ENCODE measurements at regions not wholly inside any gene's neighbourhood (a gene's known extent, or its start where the extent isn't known, plus 50 kb on each side); places are given as distances from the start of the nearest gene placed in this dataset.

DNA sequence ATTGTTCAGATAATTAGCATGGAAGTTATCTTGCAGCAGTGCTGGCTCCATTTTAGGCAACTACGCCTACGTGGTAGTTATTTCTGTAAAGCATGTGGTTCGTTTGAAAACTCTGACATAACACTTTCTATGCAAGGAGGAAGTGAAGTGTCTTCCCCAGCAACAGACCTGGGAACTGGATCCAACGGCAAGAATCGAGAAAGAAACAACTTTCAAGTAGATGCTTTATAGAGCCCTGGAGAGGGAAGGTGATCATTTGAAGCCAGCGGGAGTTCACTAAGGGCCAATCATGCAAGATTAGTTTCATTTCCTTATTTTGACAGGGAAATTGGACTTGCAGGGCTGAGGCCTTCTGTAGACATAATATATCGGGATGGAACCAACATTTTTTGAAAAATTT lies 218.3 kb downstream of the ACKR3 start:
- H3K4me3 ChIP-seq = no peak overlapping the region
- H3K9me3 ChIP-seq (ENCODE audit: low read depth) = no peaks in the 10 kb centered on the region
- H3K27me3 ChIP-seq = no peaks in the 10 kb centered on the region
- no peak for DNase-seq (ENCODE audit: low read depth in 1 of 2, low spot score in 1 of 2)
- no peaks in the 10 kb centered on the region for H3K36me3 ChIP-seq
- H3K27ac ChIP-seq = no peak overlapping the region
- no peaks in the 10 kb centered on the region for H3K4me1 ChIP-seq (ENCODE audit: low read depth)
- TF ChIP-seq, protein P1, sequence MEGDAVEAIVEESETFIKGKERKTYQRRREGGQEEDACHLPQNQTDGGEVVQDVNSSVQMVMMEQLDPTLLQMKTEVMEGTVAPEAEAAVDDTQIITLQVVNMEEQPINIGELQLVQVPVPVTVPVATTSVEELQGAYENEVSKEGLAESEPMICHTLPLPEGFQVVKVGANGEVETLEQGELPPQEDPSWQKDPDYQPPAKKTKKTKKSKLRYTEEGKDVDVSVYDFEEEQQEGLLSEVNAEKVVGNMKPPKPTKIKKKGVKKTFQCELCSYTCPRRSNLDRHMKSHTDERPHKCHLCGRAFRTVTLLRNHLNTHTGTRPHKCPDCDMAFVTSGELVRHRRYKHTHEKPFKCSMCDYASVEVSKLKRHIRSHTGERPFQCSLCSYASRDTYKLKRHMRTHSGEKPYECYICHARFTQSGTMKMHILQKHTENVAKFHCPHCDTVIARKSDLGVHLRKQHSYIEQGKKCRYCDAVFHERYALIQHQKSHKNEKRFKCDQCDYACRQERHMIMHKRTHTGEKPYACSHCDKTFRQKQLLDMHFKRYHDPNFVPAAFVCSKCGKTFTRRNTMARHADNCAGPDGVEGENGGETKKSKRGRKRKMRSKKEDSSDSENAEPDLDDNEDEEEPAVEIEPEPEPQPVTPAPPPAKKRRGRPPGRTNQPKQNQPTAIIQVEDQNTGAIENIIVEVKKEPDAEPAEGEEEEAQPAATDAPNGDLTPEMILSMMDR (IDR thresholded peaks at IDR 0.05; ENCODE audit: low read depth, low read length) = no peak

DNA sequence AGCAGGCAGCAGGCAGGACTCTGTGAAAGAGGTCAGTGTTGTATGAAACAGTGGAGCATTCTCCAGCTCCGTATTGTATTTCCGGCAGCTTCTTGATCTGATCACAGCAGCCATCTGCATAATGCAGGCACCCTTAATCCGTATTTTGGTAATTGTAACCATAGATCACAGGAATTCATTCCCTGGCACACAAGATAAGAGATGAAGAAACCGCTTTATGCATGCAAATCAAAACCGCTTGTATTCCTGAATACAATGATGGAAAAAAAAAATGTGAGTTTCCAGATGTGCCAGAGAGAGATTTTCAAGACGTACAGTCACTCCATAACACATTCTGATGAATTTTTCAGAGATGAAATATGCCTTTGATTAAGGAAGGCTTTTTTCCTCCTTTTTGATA lies 221.3 kb downstream of the ACKR3 start:
- Histone ChIP-seq H3K27ac (no peak overlapping the region), H3K4me3 (no peak overlapping the region), H3K9me3 (ENCODE audit: low read depth) (no peaks in the 10 kb centered on the region), H3K27me3 (no peaks in the 10 kb centered on the region), H3K36me3 (no peaks in the 10 kb centered on the region), H3K4me1 (ENCODE audit: low read depth) (no peaks in the 10 kb centered on the region)
- TF ChIP-seq, protein P1 (IDR thresholded peaks at IDR 0.05; ENCODE audit: low read depth, low read length) = no peak
- DNase-seq (ENCODE audit: low read depth in 1 of 2, low spot score in 1 of 2) = no peak

DNA sequence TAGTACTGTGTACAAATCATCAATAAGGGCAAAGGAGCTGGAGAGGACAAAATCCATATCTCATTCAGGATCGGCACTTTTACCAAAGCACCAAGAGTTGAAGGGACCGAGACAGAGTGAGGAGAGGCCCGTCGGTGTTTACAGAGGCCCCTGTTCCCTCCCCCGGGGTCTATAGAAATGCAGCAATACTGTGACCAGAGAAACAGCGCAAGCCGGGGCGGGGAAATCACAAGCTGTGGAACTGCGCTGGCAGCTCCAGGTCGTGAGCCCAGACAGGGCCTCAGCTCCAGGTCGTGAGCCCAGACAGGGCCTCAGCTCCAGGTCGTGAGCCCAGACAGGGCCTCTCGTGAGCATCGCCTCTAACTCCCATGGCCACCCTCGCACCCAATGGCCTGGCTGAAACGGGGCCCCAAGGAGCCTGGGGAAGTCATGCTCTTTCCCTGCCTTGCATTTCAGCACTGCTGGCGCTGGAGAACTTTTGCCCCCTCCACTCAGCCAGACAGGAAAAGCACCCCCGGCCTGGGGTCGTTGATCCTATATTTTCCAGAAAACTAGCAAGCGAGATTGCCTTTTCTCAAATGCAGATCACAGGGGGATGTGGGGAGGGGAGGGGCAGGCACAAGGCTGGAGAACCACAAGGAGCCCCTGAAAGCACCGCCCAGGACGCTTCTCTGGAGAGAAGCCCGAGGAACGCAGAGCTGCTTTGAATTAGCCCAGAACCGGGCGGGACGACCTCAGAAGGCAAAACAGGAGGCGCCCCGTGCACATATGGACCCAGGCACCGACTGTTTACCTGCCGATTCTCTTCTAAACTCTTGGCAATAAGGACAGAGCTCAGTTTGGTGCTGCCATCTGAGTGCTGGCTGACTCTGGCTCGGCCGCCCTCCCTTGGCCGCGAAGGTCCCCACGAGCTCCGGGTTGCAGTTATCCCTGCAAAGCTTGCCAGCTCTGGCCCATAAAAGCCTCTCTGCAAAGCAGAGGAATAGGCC lies 223.7 kb downstream of the ACKR3 start:
- Histone ChIP-seq H3K4me3 (no peak overlapping the region), H3K9me3 (ENCODE audit: low read depth) (no peaks in the 10 kb centered on the region), H3K4me1 (ENCODE audit: low read depth) (no peaks in the 10 kb centered on the region), H3K27me3 (no peaks in the 10 kb centered on the region), H3K36me3 (no peaks in the 10 kb centered on the region), H3K27ac (no peak overlapping the region)
- TF ChIP-seq, protein P1 (IDR thresholded peaks at IDR 0.05; ENCODE audit: low read depth, low read length) = no peak
- DNase-seq (ENCODE audit: low read depth in 1 of 2, low spot score in 1 of 2) = no peak

- H3K9me3 ChIP-seq (ENCODE audit: low read depth) = no peaks in the 10 kb centered on the region
- H3K27ac ChIP-seq = no peak overlapping the region
- H3K4me1 ChIP-seq (ENCODE audit: low read depth) = no peaks in the 10 kb centered on the region
- no peak overlapping the region for H3K4me3 ChIP-seq
- H3K27me3 ChIP-seq = no peaks in the 10 kb centered on the region
- H3K36me3 ChIP-seq = no peaks in the 10 kb centered on the region
- DNase-seq (ENCODE audit: low read depth in 1 of 2, low spot score in 1 of 2) = peak in 1 of 2 donors; percentile 29
- TF ChIP-seq, protein P1 (IDR thresholded peaks at IDR 0.05; ENCODE audit: low read depth, low read length) = no peak
Observed at GRCh38 chr2:236794176-236794957, 224.7 kb downstream of the ACKR3 start.

- no peak for DNase-seq (ENCODE audit: low read depth in 1 of 2, low spot score in 1 of 2)
- Histone ChIP-seq H3K9me3 (ENCODE audit: low read depth) (no peaks in the 10 kb centered on the region), H3K4me1 (ENCODE audit: low read depth) (no peaks in the 10 kb centered on the region), H3K27me3 (no peaks in the 10 kb centered on the region), H3K4me3 (no peak overlapping the region), H3K27ac (no peak overlapping the region), H3K36me3 (no peaks in the 10 kb centered on the region)
- TF ChIP-seq, protein P1 (IDR thresholded peaks at IDR 0.05; ENCODE audit: low read depth, low read length) = no peak
Observed at GRCh38 chr2:236795169-236795860, 225.7 kb downstream of the ACKR3 start.
